ENCODE measurements at regions not wholly inside any gene's neighbourhood (a gene's known extent, or its start where the extent isn't known, plus 50 kb on each side); places are given as distances from the start of the nearest gene placed in this dataset.

DNA sequence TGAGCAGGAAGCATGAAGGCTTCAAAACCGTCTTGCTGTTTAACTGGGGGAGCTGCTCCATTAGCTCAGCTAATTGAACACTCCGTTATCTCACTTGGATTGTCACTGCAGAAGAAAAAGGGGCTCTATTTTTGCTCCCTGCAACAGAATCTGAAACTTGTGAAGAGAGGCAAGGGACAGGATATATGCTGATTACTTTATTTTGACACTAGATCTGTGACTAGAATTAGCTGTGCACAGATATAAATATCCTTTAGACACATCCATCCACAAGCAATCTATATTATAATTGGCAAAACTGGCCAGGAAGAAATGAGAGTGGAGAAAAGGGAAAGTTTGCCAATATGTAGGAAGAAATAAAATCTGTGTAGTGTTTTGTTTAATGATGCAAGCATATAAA is 700.1 kb upstream of the CHAC2 start:
- no peaks in the 10 kb centered on the region for H3K9me3 ChIP-seq (ENCODE audit: control insufficient read depth, low read length)
- no peak overlapping the region for H3K4me3 ChIP-seq (ENCODE audit: low read depth, low read length)
- H3K4me2 ChIP-seq (ENCODE audit: low read length), result no peak overlapping the region
- no peak overlapping the region for H2AFZ ChIP-seq
- TF ChIP-seq, protein P1, sequence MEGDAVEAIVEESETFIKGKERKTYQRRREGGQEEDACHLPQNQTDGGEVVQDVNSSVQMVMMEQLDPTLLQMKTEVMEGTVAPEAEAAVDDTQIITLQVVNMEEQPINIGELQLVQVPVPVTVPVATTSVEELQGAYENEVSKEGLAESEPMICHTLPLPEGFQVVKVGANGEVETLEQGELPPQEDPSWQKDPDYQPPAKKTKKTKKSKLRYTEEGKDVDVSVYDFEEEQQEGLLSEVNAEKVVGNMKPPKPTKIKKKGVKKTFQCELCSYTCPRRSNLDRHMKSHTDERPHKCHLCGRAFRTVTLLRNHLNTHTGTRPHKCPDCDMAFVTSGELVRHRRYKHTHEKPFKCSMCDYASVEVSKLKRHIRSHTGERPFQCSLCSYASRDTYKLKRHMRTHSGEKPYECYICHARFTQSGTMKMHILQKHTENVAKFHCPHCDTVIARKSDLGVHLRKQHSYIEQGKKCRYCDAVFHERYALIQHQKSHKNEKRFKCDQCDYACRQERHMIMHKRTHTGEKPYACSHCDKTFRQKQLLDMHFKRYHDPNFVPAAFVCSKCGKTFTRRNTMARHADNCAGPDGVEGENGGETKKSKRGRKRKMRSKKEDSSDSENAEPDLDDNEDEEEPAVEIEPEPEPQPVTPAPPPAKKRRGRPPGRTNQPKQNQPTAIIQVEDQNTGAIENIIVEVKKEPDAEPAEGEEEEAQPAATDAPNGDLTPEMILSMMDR (IDR thresholded peaks at IDR 0.05), result no peak
- H3K79me2 ChIP-seq, result no peaks in the 10 kb centered on the region
- no peaks in the 10 kb centered on the region for H3K4me1 ChIP-seq
- no peaks in the 10 kb centered on the region for H3K36me3 ChIP-seq (ENCODE audit: control insufficient read depth, insufficient read depth, low read length)
- H3K27me3 ChIP-seq (ENCODE audit: control insufficient read depth, insufficient read depth, low read length), result no peaks in the 10 kb centered on the region
- H3K9ac ChIP-seq, result no peak overlapping the region
- no peak overlapping the region for H3K27ac ChIP-seq

DNA sequence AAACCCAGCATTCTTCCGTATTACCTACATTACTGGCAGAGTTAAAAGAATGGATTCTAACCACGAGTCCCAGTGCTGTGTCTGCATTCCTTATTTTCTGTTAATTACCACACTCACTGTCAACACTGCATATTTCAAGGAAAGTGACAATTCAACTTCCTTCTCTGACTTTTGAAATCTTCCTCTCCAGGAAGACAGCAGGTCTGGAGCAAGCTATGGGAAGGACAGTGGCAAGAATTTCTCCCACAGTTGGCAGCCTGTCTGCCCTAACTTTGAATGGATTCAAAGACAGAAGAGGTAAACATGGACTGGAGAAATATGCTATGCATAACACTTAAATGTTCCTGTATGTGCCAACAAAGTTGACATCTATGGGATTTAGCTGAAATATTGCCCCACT is 700.5 kb upstream of the CHAC2 start:
- Histone ChIP-seq H3K27me3 (ENCODE audit: control insufficient read depth, insufficient read depth, low read length) (no peaks in the 10 kb centered on the region), H3K36me3 (ENCODE audit: control insufficient read depth, insufficient read depth, low read length) (no peaks in the 10 kb centered on the region)

DNA sequence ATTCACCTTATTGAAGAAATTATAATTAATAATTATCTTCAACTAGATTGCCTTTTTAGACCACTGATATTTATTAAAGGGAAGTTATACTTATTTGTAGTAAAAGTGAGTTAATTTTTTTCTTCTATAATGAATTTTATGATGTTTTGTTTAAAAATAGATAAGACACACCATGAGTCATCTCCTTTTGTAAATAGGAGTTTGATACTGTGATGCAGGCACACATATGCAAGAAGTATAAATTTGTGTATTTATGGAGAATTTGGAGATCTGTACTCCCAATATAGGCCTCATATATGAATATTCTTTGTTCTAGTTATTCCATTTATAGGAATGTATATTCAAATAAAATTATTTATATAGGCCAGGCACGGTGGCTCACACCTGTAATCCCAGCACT is 703.5 kb upstream of the CHAC2 start:
- H3K4me3 ChIP-seq (ENCODE audit: low read depth, low read length), result no peak overlapping the region
- no peak overlapping the region for H2AFZ ChIP-seq
- no peak overlapping the region for H3K27ac ChIP-seq
- TF ChIP-seq, protein P1 (IDR thresholded peaks at IDR 0.05), result no peak
- no peaks in the 10 kb centered on the region for H3K4me1 ChIP-seq
- H3K9ac ChIP-seq, result no peak overlapping the region
- no peaks in the 10 kb centered on the region for H3K36me3 ChIP-seq (ENCODE audit: control insufficient read depth, insufficient read depth, low read length)
- no peaks in the 10 kb centered on the region for H3K9me3 ChIP-seq (ENCODE audit: control insufficient read depth, low read length)
- no peaks in the 10 kb centered on the region for H3K27me3 ChIP-seq (ENCODE audit: control insufficient read depth, insufficient read depth, low read length)
- H3K4me2 ChIP-seq (ENCODE audit: low read length), result no peak overlapping the region
- H3K79me2 ChIP-seq, result no peaks in the 10 kb centered on the region

More for the DNA sequence above, 700.5 kb upstream of the CHAC2 start:
- Histone ChIP-seq H3K79me2 (no peaks in the 10 kb centered on the region), H3K4me3 (ENCODE audit: low read depth, low read length) (no peak overlapping the region), H3K9ac (no peak overlapping the region), H3K4me2 (ENCODE audit: low read length) (no peak overlapping the region), H3K27ac (no peak overlapping the region), H3K9me3 (ENCODE audit: control insufficient read depth, low read length) (no peaks in the 10 kb centered on the region), H3K4me1 (no peaks in the 10 kb centered on the region), H2AFZ (no peak overlapping the region)
- TF ChIP-seq, protein P1 (IDR thresholded peaks at IDR 0.05), result no peak

DNA sequence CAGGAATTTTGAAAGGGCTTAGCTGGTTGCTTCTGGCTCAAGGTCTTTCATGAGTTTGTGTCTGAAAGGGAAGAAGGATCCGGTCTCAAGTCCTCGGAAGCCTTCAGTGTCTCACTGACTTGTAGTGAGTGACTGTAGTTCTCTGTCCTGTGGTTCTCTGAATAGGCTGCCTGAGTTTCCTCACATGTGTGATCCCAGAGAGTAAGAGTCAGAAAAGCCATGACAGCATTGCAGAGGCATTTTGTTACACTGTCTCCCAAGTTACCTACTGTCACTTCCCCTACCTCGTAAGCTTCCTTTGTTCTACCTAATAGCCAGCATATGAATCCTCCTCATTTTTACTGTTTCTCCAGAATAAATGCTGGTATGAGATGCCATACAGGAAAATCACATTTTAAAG is 709.1 kb upstream of the CHAC2 start:
- no peaks in the 10 kb centered on the region for H3K9me3 ChIP-seq (ENCODE audit: control insufficient read depth, low read length)

DNA sequence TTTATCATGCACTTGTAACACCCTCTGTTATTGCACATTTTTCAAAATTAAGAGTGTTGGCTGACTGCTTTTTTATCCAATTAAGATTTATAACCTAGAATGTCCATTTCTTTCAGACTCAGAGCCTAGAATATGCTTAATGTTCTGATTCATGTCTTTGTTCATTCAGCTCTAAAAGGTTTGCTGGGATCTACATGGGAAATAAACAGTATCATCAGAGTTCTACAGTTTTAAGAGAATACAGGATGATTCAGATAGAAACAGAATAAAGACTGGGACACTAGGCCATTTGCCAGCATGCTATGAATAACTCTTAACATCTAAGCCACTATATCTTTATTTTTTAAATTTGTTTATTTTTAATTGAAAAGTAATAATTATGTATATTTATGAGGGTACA is 713.7 kb upstream of the CHAC2 start:
- no peak overlapping the region for H3K4me2 ChIP-seq (ENCODE audit: low read length)
- no peaks in the 10 kb centered on the region for H3K36me3 ChIP-seq (ENCODE audit: control insufficient read depth, insufficient read depth, low read length)
- H3K9me3 ChIP-seq (ENCODE audit: control insufficient read depth, low read length), result no peaks in the 10 kb centered on the region
- H2AFZ ChIP-seq, result no peak overlapping the region
- H3K9ac ChIP-seq, result no peak overlapping the region
- H3K79me2 ChIP-seq, result no peaks in the 10 kb centered on the region
- no peak overlapping the region for H3K27ac ChIP-seq
- no peaks in the 10 kb centered on the region for H3K4me1 ChIP-seq
- no peaks in the 10 kb centered on the region for H3K27me3 ChIP-seq (ENCODE audit: control insufficient read depth, insufficient read depth, low read length)
- H3K4me3 ChIP-seq (ENCODE audit: low read depth, low read length), result no peak overlapping the region
- TF ChIP-seq, protein P1 (IDR thresholded peaks at IDR 0.05), result no peak

More for the DNA sequence above, 709.1 kb upstream of the CHAC2 start:
- no peaks in the 10 kb centered on the region for H3K36me3 ChIP-seq (ENCODE audit: control insufficient read depth, insufficient read depth, low read length)
- H3K9ac ChIP-seq, result no peak overlapping the region
- no peaks in the 10 kb centered on the region for H3K27me3 ChIP-seq (ENCODE audit: control insufficient read depth, insufficient read depth, low read length)
- H3K4me3 ChIP-seq (ENCODE audit: low read depth, low read length), result no peak overlapping the region
- TF ChIP-seq, protein P1 (IDR thresholded peaks at IDR 0.05), result no peak
- no peaks in the 10 kb centered on the region for H3K79me2 ChIP-seq
- H2AFZ ChIP-seq, result no peak overlapping the region
- no peak overlapping the region for H3K4me2 ChIP-seq (ENCODE audit: low read length)
- no peak overlapping the region for H3K27ac ChIP-seq
- H3K4me1 ChIP-seq, result no peaks in the 10 kb centered on the region

All from parathyroid adenoma (tissue), 2 donors.